ENCODE measurements at regions not wholly inside any gene's neighbourhood (a gene's known extent, or its start where the extent isn't known, plus 50 kb on each side); places are given as distances from the start of the nearest gene placed in this dataset.

GRCh38 chr3:145177828-145178227, 983.2 kb downstream of the PLOD2 start:
- ChIA-PET CTCF (no interaction called here), POLR2A (no interaction called here)
- no peak for DNase-seq (ENCODE audit: extremely low spot score)
- TF ChIP-seq NFRKB (IDR thresholded peaks at IDR 0.05) (no peak), ZNF384 (IDR thresholded peaks at IDR 0.05) (no peak), FOXA1 (IDR thresholded peaks at IDR 0.05) (no peak), L3MBTL2 (conservative IDR thresholded peaks at IDR 0.05) (no peak), PKNOX1 (IDR thresholded peaks at IDR 0.05) (no peak), ELF4 (IDR thresholded peaks at IDR 0.05) (no peak), HDGF (IDR thresholded peaks at IDR 0.05; ENCODE audit: borderline replicate concordance) (no peak), SP1 (IDR thresholded peaks at IDR 0.05) (no peak), BHLHE40 (IDR thresholded peaks at IDR 0.05; ENCODE audit: borderline replicate concordance) (no peak), CTBP1 (IDR thresholded peaks at IDR 0.05; ENCODE audit: borderline replicate concordance) (no peak), TARDBP (IDR thresholded peaks at IDR 0.05) (no peak), LEF1 (IDR thresholded peaks at IDR 0.05; ENCODE audit: borderline replicate concordance) (no peak), FOXK2 (IDR thresholded peaks at IDR 0.05) (no peak), SUZ12 (IDR thresholded peaks at IDR 0.05) (no peak), ARNT (IDR thresholded peaks at IDR 0.05) (no peak), FOXM1 (IDR thresholded peaks at IDR 0.05; ENCODE audit: borderline replicate concordance) (no peak)

- no peak for TF ChIP-seq CTBP1 (IDR thresholded peaks at IDR 0.05; ENCODE audit: borderline replicate concordance)
- no peak for TF ChIP-seq FOXK2 (IDR thresholded peaks at IDR 0.05)
- no peak for TF ChIP-seq FOXA1 (IDR thresholded peaks at IDR 0.05)
- TF ChIP-seq TARDBP (IDR thresholded peaks at IDR 0.05) = no peak
- no peak for DNase-seq (ENCODE audit: extremely low spot score)
- POLR2A ChIA-PET = no interaction called here
- CTCF ChIA-PET = no interaction called here
Measured at GRCh38 chr3:145182196-145182911, 978.6 kb downstream of the PLOD2 start.

- no peak for DNase-seq (ENCODE audit: extremely low spot score)
- CTCF ChIA-PET = no interaction called here
- TF ChIP-seq SUZ12 (IDR thresholded peaks at IDR 0.05) = no peak
- no peak for TF ChIP-seq FOXA1 (IDR thresholded peaks at IDR 0.05)
- TF ChIP-seq CTBP1 (IDR thresholded peaks at IDR 0.05; ENCODE audit: borderline replicate concordance) = no peak
- no peak for TF ChIP-seq SP1 (IDR thresholded peaks at IDR 0.05)
- no peak for TF ChIP-seq BHLHE40 (IDR thresholded peaks at IDR 0.05; ENCODE audit: borderline replicate concordance)
- TF ChIP-seq LEF1 (IDR thresholded peaks at IDR 0.05; ENCODE audit: borderline replicate concordance) = no peak
- no peak for TF ChIP-seq FOXM1 (IDR thresholded peaks at IDR 0.05; ENCODE audit: borderline replicate concordance)
- TF ChIP-seq ZNF384 (IDR thresholded peaks at IDR 0.05) = no peak
- TF ChIP-seq ARNT (IDR thresholded peaks at IDR 0.05) = no peak
- no peak for TF ChIP-seq HDGF (IDR thresholded peaks at IDR 0.05; ENCODE audit: borderline replicate concordance)
- TF ChIP-seq L3MBTL2 (conservative IDR thresholded peaks at IDR 0.05) = no peak
- no peak for TF ChIP-seq TARDBP (IDR thresholded peaks at IDR 0.05)
- TF ChIP-seq NFRKB (IDR thresholded peaks at IDR 0.05) = no peak
- POLR2A ChIA-PET = no interaction called here
Measured at GRCh38 chr3:145183261-145183660, 977.7 kb downstream of the PLOD2 start.

- no peak for DNase-seq (ENCODE audit: extremely low spot score)
- POLR2A ChIA-PET = no interaction called here
- TF ChIP-seq BHLHE40 (IDR thresholded peaks at IDR 0.05; ENCODE audit: borderline replicate concordance) = no peak
- CTCF ChIA-PET = no interaction called here
Measured at GRCh38 chr3:145188079-145188770, 972.8 kb downstream of the PLOD2 start.

GRCh38 chr3:145190138-145190537, 970.8 kb downstream of the PLOD2 start:
- TF ChIP-seq ARNT (IDR thresholded peaks at IDR 0.05) (no peak), FOXK2 (IDR thresholded peaks at IDR 0.05) (no peak), FOXA1 (IDR thresholded peaks at IDR 0.05) (no peak), SUZ12 (IDR thresholded peaks at IDR 0.05) (no peak), ZNF384 (IDR thresholded peaks at IDR 0.05) (no peak), HDGF (IDR thresholded peaks at IDR 0.05; ENCODE audit: borderline replicate concordance) (no peak), SP1 (IDR thresholded peaks at IDR 0.05) (no peak), LEF1 (IDR thresholded peaks at IDR 0.05; ENCODE audit: borderline replicate concordance) (no peak), FOXM1 (IDR thresholded peaks at IDR 0.05; ENCODE audit: borderline replicate concordance) (no peak), L3MBTL2 (conservative IDR thresholded peaks at IDR 0.05) (no peak), BHLHE40 (IDR thresholded peaks at IDR 0.05; ENCODE audit: borderline replicate concordance) (no peak), PKNOX1 (IDR thresholded peaks at IDR 0.05) (no peak), NFRKB (IDR thresholded peaks at IDR 0.05) (no peak), TARDBP (IDR thresholded peaks at IDR 0.05) (no peak), ELF4 (IDR thresholded peaks at IDR 0.05) (no peak), CTBP1 (IDR thresholded peaks at IDR 0.05; ENCODE audit: borderline replicate concordance) (no peak)
- ChIA-PET CTCF (no interaction called here), POLR2A (no interaction called here)
- DNase-seq (ENCODE audit: extremely low spot score) = no peak

- no peak for DNase-seq (ENCODE audit: extremely low spot score)
- CTCF ChIA-PET = no interaction called here
- POLR2A ChIA-PET = no interaction called here
- TF ChIP-seq ARNT (IDR thresholded peaks at IDR 0.05) (no peak), FOXM1 (IDR thresholded peaks at IDR 0.05; ENCODE audit: borderline replicate concordance) (no peak)
Measured at GRCh38 chr3:145190761-145191160, 970.2 kb downstream of the PLOD2 start.

GRCh38 chr3:145191543-145191942, 969.4 kb downstream of the PLOD2 start:
- DNase-seq (ENCODE audit: extremely low spot score) = no peak
- ChIA-PET POLR2A (no interaction called here), CTCF (no interaction called here)
- no peak for TF ChIP-seq L3MBTL2 (conservative IDR thresholded peaks at IDR 0.05)
- no peak for TF ChIP-seq TARDBP (IDR thresholded peaks at IDR 0.05)
- no peak for TF ChIP-seq FOXK2 (IDR thresholded peaks at IDR 0.05)
- TF ChIP-seq NFRKB (IDR thresholded peaks at IDR 0.05) = no peak
- no peak for TF ChIP-seq FOXM1 (IDR thresholded peaks at IDR 0.05; ENCODE audit: borderline replicate concordance)
- no peak for TF ChIP-seq ZNF384 (IDR thresholded peaks at IDR 0.05)
- TF ChIP-seq ARNT (IDR thresholded peaks at IDR 0.05) = no peak
- no peak for TF ChIP-seq CTBP1 (IDR thresholded peaks at IDR 0.05; ENCODE audit: borderline replicate concordance)
- no peak for TF ChIP-seq SUZ12 (IDR thresholded peaks at IDR 0.05)
- TF ChIP-seq ELF4 (IDR thresholded peaks at IDR 0.05) = no peak
- no peak for TF ChIP-seq BHLHE40 (IDR thresholded peaks at IDR 0.05; ENCODE audit: borderline replicate concordance)
- TF ChIP-seq LEF1 (IDR thresholded peaks at IDR 0.05; ENCODE audit: borderline replicate concordance) = no peak
- TF ChIP-seq FOXA1 (IDR thresholded peaks at IDR 0.05) = no peak
- TF ChIP-seq SP1 (IDR thresholded peaks at IDR 0.05) = no peak
- TF ChIP-seq PKNOX1 (IDR thresholded peaks at IDR 0.05) = no peak
- TF ChIP-seq HDGF (IDR thresholded peaks at IDR 0.05; ENCODE audit: borderline replicate concordance) = no peak
